ENCODE measurements at regions not wholly inside any gene's neighbourhood (a gene's known extent, or its start where the extent isn't known, plus 50 kb on each side); places are given as distances from the start of the nearest gene placed in this dataset.

GRCh38 chr20:11677428-11677827 lies 240.3 kb upstream of the BTBD3 start (continued):
- TF ChIP-seq MXI1 (IDR thresholded peaks at IDR 0.05; ENCODE audit: borderline replicate concordance, low read depth, low read length) (no peak), FOS (IDR thresholded peaks at IDR 0.05; ENCODE audit: low read depth, low read length) (no peak), ELK1 (IDR thresholded peaks at IDR 0.05; ENCODE audit: borderline replicate concordance, low read depth, low read length) (no peak)

- no peak overlapping the region for H2BK15ac ChIP-seq (ENCODE audit: low read depth, low read length)
- no peak overlapping the region for H3K4ac ChIP-seq (ENCODE audit: low read depth, low read length)
- no TSS peak for BruUV-seq (replicated peaks)
- no peak overlapping the region for H2BK20ac ChIP-seq (ENCODE audit: low read depth, low read length)
- H4K5ac ChIP-seq (ENCODE audit: low read depth, low read length), result no peak overlapping the region
- no peak overlapping the region for H2AFZ ChIP-seq (replicated peaks; ENCODE audit: low read length, poor library complexity)
- CTCF ChIA-PET, result interaction anchor here (1.5 kb wide), 1 partner anchor 530 kb away, joined by 3 read pairs; no protein-coding TSS in a partner anchor
- POLR2A ChIA-PET (ENCODE audit: unreplicated experiment), result no interaction called here
- intact Hi-C loops (cut with micrococcal nuclease), result loop anchor here (2.0 to 5.0 kb wide), 3 partner anchors 241 to 334 kb away; no protein-coding TSS in a partner anchor
- H3K9ac ChIP-seq (ENCODE audit: low read depth, low read length), result no peak overlapping the region
- no peak overlapping the region for H3K14ac ChIP-seq (replicated peaks; ENCODE audit: low read depth, low read length)
- WGBS, 2 experiments (ENCODE audit: extremely low coverage in 2 of 2, insufficient read length in 1 of 2), result 80% methylated on average over 2 of the region's 3 CpGs; no CpG with 5 or more reads in 1 of the 2 experiments
- no peak overlapping the region for H4K8ac ChIP-seq (ENCODE audit: low read depth in 2 of 2, low read length in 2 of 2)
- H2AK5ac ChIP-seq (ENCODE audit: low read depth, low read length), result no peak overlapping the region
- no peak overlapping the region for H3K4me2 ChIP-seq (ENCODE audit: low read depth, low read length)
- DNase-seq, result no peak
- H3K36me3 ChIP-seq (ENCODE audit: control insufficient read depth, insufficient read depth, low read length), result no peaks in the 10 kb centered on the region
- no peaks in the 10 kb centered on the region for H3K79me1 ChIP-seq (ENCODE audit: low read depth in 1 of 2, low read length in 2 of 2)
- no peak for ATAC-seq (ENCODE audit: low read depth)
- H3K23ac ChIP-seq (ENCODE audit: low read depth, low read length), result no peak overlapping the region
- H3K4me1 ChIP-seq (ENCODE audit: control insufficient read depth, insufficient read depth, low read length), result no peaks in the 10 kb centered on the region
- no peak overlapping the region for H2AK9ac ChIP-seq (replicated peaks; ENCODE audit: low read depth, low read length, poor library complexity)
- no peak overlapping the region for H2BK120ac ChIP-seq (ENCODE audit: low read depth, low read length)
- no peak overlapping the region for H2BK5ac ChIP-seq (ENCODE audit: low read depth, low read length, poor library complexity, severe bottlenecking)
- TF ChIP-seq ELK1 (IDR thresholded peaks at IDR 0.05; ENCODE audit: borderline replicate concordance, low read depth, low read length) (no peak), BHLHE40 (IDR thresholded peaks at IDR 0.05; ENCODE audit: low read depth, low read length) (no peak)
- H3K56ac ChIP-seq (ENCODE audit: extremely low read depth, insufficient read depth, low read length), result no peak overlapping the region
- H3K27me3 ChIP-seq (ENCODE audit: control insufficient read depth, insufficient read depth, low read length), result peaks cover 3% of the 10 kb centered on the region; the same call in 1 of the 2 replicates
- no peak overlapping the region for H3K4me3 ChIP-seq (ENCODE audit: insufficient read depth, low read depth, low read length)
- H4K20me1 ChIP-seq (ENCODE audit: insufficient read depth, low read length), result no peaks in the 10 kb centered on the region
- no peaks in the 10 kb centered on the region for H3K9me3 ChIP-seq (ENCODE audit: control insufficient read depth, insufficient read depth, low read length)
- H4K91ac ChIP-seq (ENCODE audit: insufficient read depth, low read depth, low read length), result no peak overlapping the region
- dilution Hi-C loops (cut with HindIII; ENCODE audit: low sequenced_read_pairs, unreplicated experiment), result no loop called here
- no peak overlapping the region for H3K18ac ChIP-seq (ENCODE audit: low read depth, low read length)
- no peak overlapping the region for H3K27ac ChIP-seq (ENCODE audit: insufficient read depth, low read length)
- in situ Hi-C loops (cut with MboI; ENCODE audit: low sequenced_read_pairs), result no loop called here
- no peaks in the 10 kb centered on the region for H3K9me1 ChIP-seq (ENCODE audit: insufficient read depth, low read length)
These were observed 239.9 kb upstream of the BTBD3 start for GRCh38 chr20:11677836-11678235.
